Forelimb muscle (tissue), 1 donor: ENCODE measurements at regions not wholly inside any gene's neighbourhood (a gene's known extent, or its start where the extent isn't known, plus 50 kb on each side); places are given as distances from the start of the nearest gene placed in this dataset.

Experiments
- DNase-seq: peaks from one replicate; pipeline ENCODE4 v3.0.0-alpha.2; 2013; ENCODE audit warnings: low read depth

GRCh38 chr2:81974216-81974615 is 1669.7 kb upstream of the LRRTM1 start:
- no peak for DNase-seq

DNA sequence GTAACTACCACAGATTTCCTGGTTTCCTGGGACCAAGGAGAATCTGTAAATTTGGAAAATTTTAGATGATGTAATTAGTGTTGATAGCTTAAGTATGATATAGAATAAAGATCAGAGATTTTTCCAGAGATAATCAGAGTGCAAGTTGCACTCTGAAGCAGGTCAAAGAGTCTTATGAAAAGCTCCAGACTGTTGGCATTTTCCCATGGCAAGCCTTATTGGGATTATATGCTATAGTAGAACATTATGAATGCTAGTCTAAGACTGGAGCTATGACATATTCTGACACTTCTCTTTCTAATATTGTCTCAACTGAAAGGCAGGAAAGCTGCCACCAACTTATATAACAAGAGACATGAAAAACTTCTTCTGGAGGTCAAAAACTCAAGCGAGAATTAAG is 1638.3 kb upstream of the LRRTM1 start:
- no peak for DNase-seq

- peak; percentile 20 for DNase-seq
These were observed 1637.7 kb upstream of the LRRTM1 start for GRCh38 chr2:81942136-81942680.

GRCh38 chr2:81940266-81940955 is 1635.9 kb upstream of the LRRTM1 start:
- DNase-seq = no peak

DNA sequence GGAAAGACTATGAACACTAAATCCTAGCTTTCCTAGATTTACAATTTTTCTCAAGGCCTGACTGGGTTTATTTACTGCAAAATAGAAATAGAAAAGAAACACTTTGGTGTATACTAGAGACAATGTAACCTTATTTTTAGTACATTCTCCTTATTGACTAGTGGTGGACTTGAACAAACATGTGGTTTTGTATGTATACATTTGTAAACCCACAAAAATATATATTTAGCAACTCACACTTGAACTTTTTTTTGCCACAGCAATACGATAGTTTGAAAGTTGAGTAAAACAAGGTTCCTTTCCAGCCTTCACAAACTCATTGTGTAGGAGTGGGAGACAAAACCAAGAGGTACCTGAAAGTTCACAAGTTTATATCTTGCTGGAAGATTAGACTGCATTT is 1633.4 kb upstream of the LRRTM1 start:
- DNase-seq = no peak

DNA sequence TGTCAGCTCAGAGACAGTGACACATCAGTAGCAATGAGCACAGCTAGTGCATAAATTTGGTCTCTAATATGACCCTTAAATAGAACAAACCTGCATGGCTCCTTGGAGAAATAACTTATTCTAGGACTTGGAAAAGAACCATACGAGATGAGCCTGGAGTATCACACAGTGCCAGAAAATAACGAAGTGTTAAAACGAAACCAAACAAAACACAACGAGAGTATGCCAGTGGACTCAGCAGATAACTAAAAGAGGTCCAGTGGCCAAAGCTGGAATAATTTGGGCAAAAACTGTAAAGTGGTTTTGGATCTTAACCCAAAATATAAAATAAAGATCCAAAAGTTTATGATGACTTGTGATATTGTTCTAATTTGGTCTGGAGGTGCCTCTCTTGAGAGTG is 1599.0 kb upstream of the LRRTM1 start:
- DNase-seq = no peak

- no peak for DNase-seq
These were observed 1596.5 kb upstream of the LRRTM1 start for GRCh38 chr2:81901017-81901416.

- no peak for DNase-seq
These were observed 1591.2 kb upstream of the LRRTM1 start for GRCh38 chr2:81895620-81896250.

DNA sequence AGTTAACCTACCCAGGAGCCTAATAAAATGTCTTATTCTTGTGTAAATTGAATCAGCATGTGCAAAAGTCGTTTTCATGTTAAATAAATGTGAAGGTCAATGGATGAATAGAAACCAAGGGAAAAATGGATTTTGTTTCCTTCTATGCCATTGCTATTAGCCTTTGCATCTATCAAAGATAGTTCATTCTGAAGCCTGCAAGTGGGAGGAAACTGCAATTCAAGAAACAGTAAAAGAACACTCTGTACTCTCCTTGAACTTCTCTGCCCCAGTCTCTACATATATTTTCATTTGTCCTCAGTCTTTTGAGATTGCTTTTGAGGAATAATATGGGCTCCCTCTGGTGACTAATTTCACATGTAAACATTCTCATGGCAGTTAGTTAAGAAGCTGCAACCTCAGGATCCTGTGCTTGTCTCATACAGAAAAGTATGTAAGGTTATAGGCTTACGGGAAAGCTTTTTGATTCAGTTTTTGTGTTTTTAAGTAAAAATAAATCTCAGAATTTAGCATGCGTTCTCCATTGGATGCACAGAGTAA is 1590.0 kb upstream of the LRRTM1 start:
- DNase-seq = peak; percentile 1

DNA sequence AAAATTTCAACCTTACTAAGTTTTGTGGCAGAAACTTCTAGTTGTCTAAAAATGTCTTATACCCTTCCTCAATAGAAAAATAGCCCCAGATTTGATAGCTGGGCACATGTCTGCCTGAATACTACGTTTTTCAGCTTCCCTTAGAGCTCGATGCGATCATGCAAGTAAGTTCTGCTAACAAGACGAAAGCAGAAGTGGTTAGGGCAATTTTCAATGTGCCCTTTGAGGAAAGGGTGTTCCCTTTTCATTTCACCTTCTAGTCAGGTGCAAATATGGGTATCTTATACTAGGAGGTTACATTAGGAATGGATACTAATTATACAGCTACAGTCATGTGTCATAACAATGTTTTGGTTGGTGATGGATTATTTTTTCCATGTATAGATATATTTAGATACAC is 1572.1 kb upstream of the LRRTM1 start:
- no peak for DNase-seq

DNA sequence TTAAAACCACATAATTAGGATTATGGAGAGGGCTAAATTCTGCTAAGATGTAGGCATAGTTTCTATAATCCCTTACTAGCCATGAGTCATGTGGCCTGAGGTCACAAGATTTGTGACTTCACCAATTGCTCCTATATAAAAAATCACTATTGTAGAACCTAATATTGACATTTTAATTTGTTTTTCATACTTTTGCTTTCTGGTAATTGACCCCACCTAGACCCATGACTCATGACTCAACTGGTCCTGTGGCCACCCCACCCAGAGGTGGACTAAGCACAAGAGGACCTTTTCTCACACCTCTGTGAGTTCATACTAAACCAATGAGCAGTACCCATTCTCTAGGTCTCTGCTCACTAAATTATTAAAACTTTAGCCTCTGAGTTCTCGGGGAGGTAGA is 1567.5 kb upstream of the LRRTM1 start:
- DNase-seq = no peak

GRCh38 chr2:81870119-81870518 is 1565.6 kb upstream of the LRRTM1 start:
- no peak for DNase-seq

DNA sequence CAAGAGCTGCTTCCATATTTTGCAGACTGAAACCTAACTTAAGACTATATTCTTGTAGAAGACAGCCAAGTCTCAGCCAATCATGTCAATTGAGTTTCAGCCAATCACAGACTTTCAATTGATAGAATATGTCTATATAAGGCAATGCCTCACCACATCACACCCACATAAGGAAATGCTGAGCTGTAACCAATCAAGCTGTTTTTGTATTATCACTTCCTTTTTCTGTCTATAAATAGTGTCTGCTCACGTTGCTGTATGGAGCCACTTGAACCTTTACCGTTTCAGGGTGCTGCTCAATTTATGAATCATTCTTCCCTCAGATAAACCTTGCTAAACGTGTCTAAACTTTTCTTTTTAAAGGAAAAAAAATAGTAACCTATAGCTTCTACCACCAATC is 1554.4 kb upstream of the LRRTM1 start:
- no peak for DNase-seq

DNA sequence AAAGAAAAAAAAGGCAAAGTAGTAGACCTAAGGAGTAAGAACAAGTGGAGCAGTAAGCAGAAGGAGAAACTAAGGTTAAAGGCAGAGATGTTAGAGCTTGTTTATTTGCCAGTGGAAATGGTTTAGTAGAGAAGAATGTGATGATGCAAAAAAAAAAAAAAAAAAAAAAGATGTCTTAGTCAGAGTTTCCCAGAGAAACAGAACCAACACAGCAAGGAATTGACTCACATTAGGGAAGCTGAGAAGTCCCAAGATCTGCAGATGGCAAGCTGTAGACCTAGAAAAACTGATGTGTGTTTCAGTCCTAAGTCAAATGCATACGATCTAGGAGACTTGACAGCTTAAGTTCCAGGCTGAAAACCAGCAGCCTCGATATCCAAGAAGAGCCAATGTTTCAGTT is 1548.8 kb upstream of the LRRTM1 start:
- DNase-seq = no peak

DNA sequence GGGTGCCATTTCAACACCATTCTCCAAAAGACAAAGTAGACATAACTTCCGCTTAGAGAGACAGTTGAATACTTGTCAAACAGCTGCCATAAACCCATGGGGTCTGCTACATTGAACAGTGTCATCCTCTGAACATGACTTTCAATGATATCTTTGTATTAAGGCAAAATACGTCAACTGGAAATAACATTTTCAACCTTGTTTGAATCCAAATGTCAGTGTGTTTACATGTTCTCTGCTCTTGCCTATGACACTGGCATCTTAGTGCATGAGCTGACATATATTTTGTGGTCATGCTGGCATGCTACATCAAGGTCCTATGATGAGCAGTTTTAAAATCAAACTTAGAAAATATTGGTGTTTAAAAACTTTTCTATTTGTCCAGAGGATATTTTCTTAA is 1548.1 kb upstream of the LRRTM1 start:
- no peak for DNase-seq

GRCh38 chr2:81839780-81840179 is 1535.2 kb upstream of the LRRTM1 start:
- DNase-seq = no peak

DNA sequence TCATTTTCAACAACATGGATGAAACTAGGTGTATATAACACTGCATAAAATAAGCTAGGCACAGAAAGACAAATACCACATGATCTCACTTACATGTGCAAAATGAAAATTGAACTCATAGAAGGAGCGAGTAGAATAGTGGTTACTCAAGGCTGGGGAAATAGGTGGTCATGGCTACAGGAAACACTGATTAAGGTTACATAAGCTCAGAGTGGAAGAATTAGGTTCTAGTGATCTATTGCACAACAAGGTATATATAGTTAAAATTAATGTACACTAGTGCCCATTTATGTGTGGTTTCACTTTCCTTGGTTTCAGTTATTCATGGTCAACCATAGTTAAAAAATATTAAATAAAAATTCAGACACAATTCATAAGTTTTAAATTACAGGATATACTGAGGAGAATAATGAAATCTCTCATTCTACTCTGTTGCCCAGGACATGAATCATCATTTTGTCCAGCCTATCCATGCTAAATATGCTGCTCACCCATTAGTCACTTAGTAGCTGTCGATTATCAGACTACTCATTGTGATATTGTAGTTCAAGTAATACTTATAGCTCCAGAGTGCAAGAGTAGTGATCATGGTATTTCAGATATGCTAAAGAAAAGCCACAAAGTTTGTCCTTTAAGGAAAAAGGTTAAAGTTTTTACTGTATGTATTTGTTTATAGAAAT is 1530.9 kb upstream of the LRRTM1 start:
- DNase-seq = no peak

DNA sequence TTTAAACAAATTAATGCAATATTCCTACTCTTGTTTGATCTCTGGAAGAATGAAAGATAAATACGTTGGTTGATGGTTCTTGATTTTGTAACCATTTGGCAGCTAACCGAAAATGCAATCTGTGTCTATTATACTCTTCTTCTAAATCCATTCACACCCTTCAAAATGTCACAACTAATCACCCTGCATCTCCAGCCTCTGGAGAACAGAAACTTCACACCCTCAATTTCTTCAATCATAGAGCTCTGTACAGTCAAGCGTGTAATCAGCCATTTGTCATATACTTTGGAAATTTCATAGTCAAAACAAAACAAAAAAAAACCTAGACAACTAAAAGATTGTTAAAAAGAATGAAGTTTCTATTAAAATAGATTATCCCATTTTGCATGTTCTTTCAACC is 1482.3 kb upstream of the LRRTM1 start:
- DNase-seq = no peak

- DNase-seq = peak; percentile 4
These were observed 1462.8 kb upstream of the LRRTM1 start for GRCh38 chr2:81767187-81767912.

- DNase-seq = no peak
These were observed 1443.0 kb upstream of the LRRTM1 start for GRCh38 chr2:81747481-81748070.

GRCh38 chr2:81739966-81740365 is 1435.4 kb upstream of the LRRTM1 start:
- DNase-seq = no peak

DNA sequence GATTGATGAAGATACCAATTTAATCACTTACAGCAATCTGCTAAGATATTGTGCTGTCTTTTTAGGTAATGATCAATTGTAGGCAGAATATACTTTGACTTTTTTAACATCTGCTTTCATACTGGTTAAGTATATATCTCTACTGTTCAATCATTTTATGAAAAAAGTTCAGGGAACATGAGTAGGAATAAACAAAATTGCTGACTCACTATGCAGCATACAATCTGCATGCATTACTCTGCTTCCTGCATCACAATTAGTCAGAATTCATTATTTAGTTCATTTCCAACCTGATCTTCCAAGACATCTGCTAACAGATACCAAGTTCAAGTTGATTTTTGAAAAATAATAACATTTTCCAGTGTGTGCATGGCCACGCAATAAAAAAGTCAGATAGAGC is 1430.4 kb upstream of the LRRTM1 start:
- DNase-seq = no peak
